NCI-H774 (cell line): ENCODE measurements at regions not wholly inside any gene's neighbourhood (a gene's known extent, or its start where the extent isn't known, plus 50 kb on each side); places are given as distances from the start of the nearest gene placed in this dataset.
A peak's percentile ranks its signal among the peaks of the same experiment; 100 is the strongest.
"Not testable (repeated sequence)": the region's sequence is repeated elsewhere in the genome, so short reads cannot be mapped to it uniquely, and the experiment has no call there.

Source experiments
- DNase-seq: peaks from one replicate; lab custom pipeline; 2025; lab: John Stamatoyannopoulos, UW

GRCh38 chr6:81003894-81004293 lies 748.6 kb downstream of the TENT5A start:
- no peak for DNase-seq

- no peak for DNase-seq
These were observed 749.3 kb downstream of the TENT5A start for GRCh38 chr6:81003156-81003555.

GRCh38 chr6:81002126-81002525 lies 750.4 kb downstream of the TENT5A start:
- no peak for DNase-seq

- no peak for DNase-seq
These were observed 761.2 kb downstream of the TENT5A start for GRCh38 chr6:80991316-80991715.

GRCh38 chr6:80988892-80989291 lies 763.6 kb downstream of the TENT5A start:
- DNase-seq: no peak

- no peak for DNase-seq
These were observed 764.2 kb downstream of the TENT5A start for GRCh38 chr6:80988286-80988685.

- not testable (repeated sequence) for DNase-seq
These were observed 771.3 kb downstream of the TENT5A start for GRCh38 chr6:80981226-80981625.

GRCh38 chr6:80976336-80976735 lies 776.1 kb downstream of the TENT5A start:
- DNase-seq: no peak

GRCh38 chr6:80974579-80974978 lies 777.9 kb downstream of the TENT5A start:
- DNase-seq: no peak

GRCh38 chr6:80969439-80969838 lies 783.0 kb downstream of the TENT5A start:
- peak; percentile 80 for DNase-seq

GRCh38 chr6:80967609-80968008 lies 784.9 kb downstream of the TENT5A start:
- DNase-seq: no peak

GRCh38 chr6:80962382-80962781 lies 790.1 kb downstream of the TENT5A start:
- no peak for DNase-seq

GRCh38 chr6:80961166-80961565 lies 791.3 kb downstream of the TENT5A start:
- DNase-seq: no peak

GRCh38 chr6:80959034-80959433 lies 793.4 kb downstream of the TENT5A start:
- DNase-seq: no peak

GRCh38 chr6:80956898-80957297 lies 795.6 kb downstream of the TENT5A start:
- no peak for DNase-seq

- not testable (repeated sequence) for DNase-seq
These were observed 800.0 kb downstream of the TENT5A start for GRCh38 chr6:80952479-80952878.

GRCh38 chr6:80946402-80946801 lies 806.1 kb downstream of the TENT5A start:
- no peak for DNase-seq

GRCh38 chr6:80942911-80943310 lies 809.6 kb downstream of the TENT5A start:
- no peak for DNase-seq

- no peak for DNase-seq
These were observed 811.5 kb downstream of the TENT5A start for GRCh38 chr6:80940976-80941375.

- DNase-seq: no peak
These were observed 811.9 kb downstream of the TENT5A start for GRCh38 chr6:80940571-80940970.

GRCh38 chr6:80939898-80940297 lies 812.6 kb downstream of the TENT5A start:
- no peak for DNase-seq

- no peak for DNase-seq
These were observed 813.0 kb downstream of the TENT5A start for GRCh38 chr6:80939480-80939879.

GRCh38 chr6:80938131-80938530 lies 814.4 kb downstream of the TENT5A start:
- no peak for DNase-seq

GRCh38 chr6:80932359-80932758 lies 820.1 kb downstream of the TENT5A start:
- no peak for DNase-seq

GRCh38 chr6:80930376-80930775 lies 822.1 kb downstream of the TENT5A start:
- no peak for DNase-seq
